Prostate gland (tissue), 2 donors: ENCODE measurements at regions not wholly inside any gene's neighbourhood (a gene's known extent, or its start where the extent isn't known, plus 50 kb on each side); places are given as distances from the start of the nearest gene placed in this dataset.

ENCODE experiments used
- POLR2A ChIP-seq: fragments of 450-650 bp; IDR thresholded peaks from one replicate; pipeline ENCODE4 v1.6.1; 2016; ENCODE audit warnings: antibody characterized with exemption, mild to moderate bottlenecking
- POLR2AphosphoS5 ChIP-seq: sonication (generic); formaldehyde crosslinking; IDR thresholded peaks from one replicate; pipeline ENCODE4 v1.6.1; 2017; ENCODE audit warnings: antibody characterized with exemption
- TF ChIP-seq, protein P1 (sequence below), 4 experiments: fragments of 200-600 bp in 2 of 4; fragments of 450-650 bp in 2 of 4; sonication (generic) in 2 of 4; IDR thresholded peaks; 1 replicate in 3 of 4; 2 replicates in 1 of 4; pipeline ENCODE4 v1.5.1; 2016 to 2019; ENCODE audit warnings: antibody characterized with exemption in 4 of 4, mild to moderate bottlenecking in 2 of 4, moderate library complexity in 2 of 4

DNA sequence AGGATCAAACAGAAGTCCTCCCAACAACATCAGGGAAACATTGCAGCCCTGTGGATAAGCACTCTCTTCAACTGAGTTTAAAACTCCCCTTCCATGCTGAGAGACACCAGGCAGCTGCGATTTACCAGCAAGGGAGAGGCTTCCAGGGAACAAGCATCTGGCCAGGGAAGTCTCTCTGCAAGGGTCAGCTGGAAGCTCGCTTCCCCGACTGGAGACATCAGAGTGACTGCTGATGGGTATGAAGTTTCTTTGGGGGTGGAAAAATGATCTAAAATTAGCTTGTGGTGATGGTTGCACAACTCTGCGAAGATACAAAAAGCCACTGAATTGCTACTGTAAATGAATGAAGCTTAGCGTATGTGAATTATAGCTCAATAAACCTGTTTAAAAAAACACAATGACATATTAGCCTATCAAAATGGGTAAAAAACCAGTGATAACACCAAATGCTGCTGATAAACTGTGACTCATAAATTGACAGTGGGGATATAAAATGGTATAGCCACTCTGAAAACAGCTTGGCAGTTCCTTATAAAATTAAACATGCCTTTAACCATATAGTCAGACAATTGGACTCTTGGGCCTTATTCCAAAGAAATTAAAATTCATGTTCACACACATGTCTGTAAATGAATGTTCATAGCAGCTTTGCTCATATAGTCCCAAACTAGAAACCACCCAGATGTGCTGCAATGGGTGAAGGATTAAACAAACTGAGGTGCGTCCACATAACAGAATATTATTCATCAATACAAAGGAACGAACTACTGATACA is 1082.0 kb downstream of the SOCS6 start:
- TF ChIP-seq, protein P1, sequence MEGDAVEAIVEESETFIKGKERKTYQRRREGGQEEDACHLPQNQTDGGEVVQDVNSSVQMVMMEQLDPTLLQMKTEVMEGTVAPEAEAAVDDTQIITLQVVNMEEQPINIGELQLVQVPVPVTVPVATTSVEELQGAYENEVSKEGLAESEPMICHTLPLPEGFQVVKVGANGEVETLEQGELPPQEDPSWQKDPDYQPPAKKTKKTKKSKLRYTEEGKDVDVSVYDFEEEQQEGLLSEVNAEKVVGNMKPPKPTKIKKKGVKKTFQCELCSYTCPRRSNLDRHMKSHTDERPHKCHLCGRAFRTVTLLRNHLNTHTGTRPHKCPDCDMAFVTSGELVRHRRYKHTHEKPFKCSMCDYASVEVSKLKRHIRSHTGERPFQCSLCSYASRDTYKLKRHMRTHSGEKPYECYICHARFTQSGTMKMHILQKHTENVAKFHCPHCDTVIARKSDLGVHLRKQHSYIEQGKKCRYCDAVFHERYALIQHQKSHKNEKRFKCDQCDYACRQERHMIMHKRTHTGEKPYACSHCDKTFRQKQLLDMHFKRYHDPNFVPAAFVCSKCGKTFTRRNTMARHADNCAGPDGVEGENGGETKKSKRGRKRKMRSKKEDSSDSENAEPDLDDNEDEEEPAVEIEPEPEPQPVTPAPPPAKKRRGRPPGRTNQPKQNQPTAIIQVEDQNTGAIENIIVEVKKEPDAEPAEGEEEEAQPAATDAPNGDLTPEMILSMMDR (IDR thresholded peaks at IDR 0.05), result no peak
- TF ChIP-seq POLR2A, result no peak
- TF ChIP-seq POLR2AphosphoS5, result no peak
